GM19438 (cell line): ENCODE measurements at regions not wholly inside any gene's neighbourhood (a gene's known extent, or its start where the extent isn't known, plus 50 kb on each side); places are given as distances from the start of the nearest gene placed in this dataset.
"Not testable (repeated sequence)": the region's sequence is repeated elsewhere in the genome, so short reads cannot be mapped to it uniquely, and the experiment has no call there.

Experiments
- ATAC-seq: cut with Tn5 transposase; IDR thresholded peaks from one replicate; pipeline ENCODE4 v1.9.1; 2021; ENCODE audit warnings: low read depth; ENCODE audit not compliant: unreplicated experiment

- no peak for ATAC-seq
Measured at GRCh38 chr18:76053551-76053950, 441.5 kb downstream of the ZNF516 start.

- ATAC-seq: no peak
Measured at GRCh38 chr18:76052227-76052595, 442.8 kb downstream of the ZNF516 start.

- ATAC-seq: no peak
Measured at GRCh38 chr18:76051396-76052226, 443.4 kb downstream of the ZNF516 start.

- ATAC-seq: no peak
Measured at GRCh38 chr18:76046221-76046620, 448.8 kb downstream of the ZNF516 start.

GRCh38 chr18:76042511-76042910, 452.5 kb downstream of the ZNF516 start:
- ATAC-seq: no peak

GRCh38 chr18:76018210-76018609, 476.8 kb downstream of the ZNF516 start:
- ATAC-seq: no peak

GRCh38 chr18:76013057-76013456, 482.0 kb downstream of the ZNF516 start:
- no peak for ATAC-seq

- no peak for ATAC-seq
Measured at GRCh38 chr18:76005632-76006208, 489.3 kb downstream of the ZNF516 start.

- not testable (repeated sequence) for ATAC-seq
Measured at GRCh38 chr18:75987913-75988312, 507.1 kb downstream of the ZNF516 start.

GRCh38 chr18:75984853-75985252, 510.2 kb downstream of the ZNF516 start:
- ATAC-seq: no peak

- ATAC-seq: no peak
Measured at GRCh38 chr18:75981102-75981501, 513.9 kb downstream of the ZNF516 start.

GRCh38 chr18:75977081-75977480, 518.0 kb downstream of the ZNF516 start:
- no peak for ATAC-seq

- ATAC-seq: no peak
Measured at GRCh38 chr18:75970212-75970611, 524.8 kb downstream of the ZNF516 start.

- ATAC-seq: no peak
Measured at GRCh38 chr18:75966431-75966830, 528.6 kb downstream of the ZNF516 start.

- no peak for ATAC-seq
Measured at GRCh38 chr18:75962036-75962572, 532.9 kb downstream of the ZNF516 start.

GRCh38 chr18:75960356-75960755, 532.9 kb upstream of the SMIM21 start:
- ATAC-seq: not testable (repeated sequence)

GRCh38 chr18:75959150-75959549, 531.6 kb upstream of the SMIM21 start:
- no peak for ATAC-seq

GRCh38 chr18:75958683-75959082, 531.2 kb upstream of the SMIM21 start:
- ATAC-seq: no peak

- ATAC-seq: no peak
Measured at GRCh38 chr18:75945265-75945933, 517.9 kb upstream of the SMIM21 start.

GRCh38 chr18:75937306-75937705, 509.8 kb upstream of the SMIM21 start:
- no peak for ATAC-seq

- no peak for ATAC-seq
Measured at GRCh38 chr18:75936862-75937261, 509.4 kb upstream of the SMIM21 start.
